ENCODE measurements at regions not wholly inside any gene's neighbourhood (a gene's known extent, or its start where the extent isn't known, plus 50 kb on each side); places are given as distances from the start of the nearest gene placed in this dataset.

GRCh38 chr2:242035858-242036652, 166.5 kb downstream of the RTP5 start:
- no peak for DNase-seq (ENCODE audit: low read depth)
- TF ChIP-seq CTCF (IDR thresholded peaks at IDR 0.05; ENCODE audit: insufficient read depth, low read depth, low read length), result no peak
- no peak overlapping the region for H3K4me3 ChIP-seq (ENCODE audit: low read depth, low read length)

- no peak for DNase-seq (ENCODE audit: low read depth)
- H3K4me3 ChIP-seq (ENCODE audit: low read depth, low read length), result no peak overlapping the region
- TF ChIP-seq CTCF (IDR thresholded peaks at IDR 0.05; ENCODE audit: insufficient read depth, low read depth, low read length), result no peak
Measured at GRCh38 chr2:242036653-242036950, 167.1 kb downstream of the RTP5 start.

GRCh38 chr2:242038166-242038927, 168.8 kb downstream of the RTP5 start:
- no peak for TF ChIP-seq CTCF (IDR thresholded peaks at IDR 0.05; ENCODE audit: insufficient read depth, low read depth, low read length)
- H3K4me3 ChIP-seq (ENCODE audit: low read depth, low read length), result no peak overlapping the region
- DNase-seq (ENCODE audit: low read depth), result no peak

GRCh38 chr2:242038928-242039341, 169.4 kb downstream of the RTP5 start:
- no peak for DNase-seq (ENCODE audit: low read depth)
- no peak for TF ChIP-seq CTCF (IDR thresholded peaks at IDR 0.05; ENCODE audit: insufficient read depth, low read depth, low read length)
- H3K4me3 ChIP-seq (ENCODE audit: low read depth, low read length), result no peak overlapping the region

GRCh38 chr2:242040303-242040655, 170.8 kb downstream of the RTP5 start:
- no peak overlapping the region for H3K4me3 ChIP-seq (ENCODE audit: low read depth, low read length)
- DNase-seq (ENCODE audit: low read depth), result no peak
- TF ChIP-seq CTCF (IDR thresholded peaks at IDR 0.05; ENCODE audit: insufficient read depth, low read depth, low read length), result no peak

- no peak overlapping the region for H3K4me3 ChIP-seq (ENCODE audit: low read depth, low read length)
- no peak for DNase-seq (ENCODE audit: low read depth)
Measured at GRCh38 chr2:242040681-242041080, 171.2 kb downstream of the RTP5 start.

More at GRCh38 chr2:242040681-242041080, 171.2 kb downstream of the RTP5 start:
- no peak for TF ChIP-seq CTCF (IDR thresholded peaks at IDR 0.05; ENCODE audit: insufficient read depth, low read depth, low read length)

All from fibroblast of villous mesenchyme (primary cell).